ENCODE measurements at regions not wholly inside any gene's neighbourhood (a gene's known extent, or its start where the extent isn't known, plus 50 kb on each side); places are given as distances from the start of the nearest gene placed in this dataset.

GRCh38 chr3:104952146-104952972 lies 414.4 kb upstream of the ALCAM start:
- Histone ChIP-seq H3K27me3 (replicated peaks; ENCODE audit: insufficient read depth, low read length) (no peaks in the 10 kb centered on the region), H3K36me3 (replicated peaks; ENCODE audit: insufficient read depth, low read length) (no peaks in the 10 kb centered on the region), H3K9me2 (replicated peaks; ENCODE audit: insufficient read depth, low read length) (no peaks in the 10 kb centered on the region), H3K4me1 (ENCODE audit: low read length) (no peaks in the 10 kb centered on the region), H2AFZ (ENCODE audit: low read length) (no peak overlapping the region), H3K4me3 (ENCODE audit: low read length) (no peak overlapping the region), H3K27ac (ENCODE audit: low read length) (no peak overlapping the region), H4K20me1 (ENCODE audit: insufficient read depth, low read length) (no peaks in the 10 kb centered on the region), H3K79me2 (ENCODE audit: low read length) (no peaks in the 10 kb centered on the region), H3K9ac (ENCODE audit: low read length) (no peak overlapping the region), H3F3A (ENCODE audit: insufficient read depth, low read length) (no peaks in the 10 kb centered on the region), H3K4me2 (ENCODE audit: low read depth, low read length) (no peak overlapping the region), H3K9me3 (replicated peaks; ENCODE audit: insufficient read depth, low read length) (no peaks in the 10 kb centered on the region)
- DNase-seq = no peak
- TF ChIP-seq CTCF (IDR thresholded peaks at IDR 0.05; ENCODE audit: low read length) = no peak
- no peak for TF ChIP-seq EZH2 (optimal IDR thresholded peaks at IDR 0.05; ENCODE audit: low read depth, low read length)
- no peak for TF ChIP-seq EZH2phosphoT487 (IDR thresholded peaks at IDR 0.05; ENCODE audit: low read length)

GRCh38 chr3:104956620-104957345 lies 409.9 kb upstream of the ALCAM start:
- no peak overlapping the region for H2AFZ ChIP-seq (ENCODE audit: low read length)
- H3K9ac ChIP-seq (ENCODE audit: low read length) = no peak overlapping the region
- no peak for DNase-seq

DNA sequence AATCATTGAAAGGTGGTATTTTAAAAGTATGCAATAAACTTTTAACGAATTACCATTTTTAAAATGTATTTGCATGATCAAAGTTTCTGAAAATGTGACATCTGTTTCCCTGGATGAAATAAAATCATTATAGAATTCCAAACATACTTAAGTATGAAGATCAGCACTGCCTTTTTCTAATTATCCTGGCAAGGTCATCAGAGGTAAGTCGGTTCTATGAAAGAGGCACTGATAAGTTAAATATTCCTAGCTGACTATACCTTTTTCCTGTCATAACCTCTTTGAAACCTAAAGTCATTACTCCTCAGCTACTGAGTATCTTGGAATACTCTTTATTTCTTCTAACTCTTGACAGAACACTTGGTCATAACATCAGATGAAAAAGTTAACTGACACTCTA lies 406.1 kb upstream of the ALCAM start:
- no peak overlapping the region for H3K4me2 ChIP-seq (ENCODE audit: low read depth, low read length)
- no peak overlapping the region for H2AFZ ChIP-seq (ENCODE audit: low read length)
- H3F3A ChIP-seq (ENCODE audit: insufficient read depth, low read length) = no peaks in the 10 kb centered on the region
- H3K36me3 ChIP-seq (replicated peaks; ENCODE audit: insufficient read depth, low read length) = no peaks in the 10 kb centered on the region
- H3K4me1 ChIP-seq (ENCODE audit: low read length) = no peaks in the 10 kb centered on the region
- no peaks in the 10 kb centered on the region for H3K27me3 ChIP-seq (replicated peaks; ENCODE audit: insufficient read depth, low read length)
- H3K9ac ChIP-seq (ENCODE audit: low read length) = no peak overlapping the region
- no peaks in the 10 kb centered on the region for H3K79me2 ChIP-seq (ENCODE audit: low read length)
- H3K9me3 ChIP-seq (replicated peaks; ENCODE audit: insufficient read depth, low read length) = no peaks in the 10 kb centered on the region
- H4K20me1 ChIP-seq (ENCODE audit: insufficient read depth, low read length) = no peaks in the 10 kb centered on the region
- H3K4me3 ChIP-seq (ENCODE audit: low read length) = no peak overlapping the region
- H3K9me2 ChIP-seq (replicated peaks; ENCODE audit: insufficient read depth, low read length) = no peaks in the 10 kb centered on the region
- no peak overlapping the region for H3K27ac ChIP-seq (ENCODE audit: low read length)
- DNase-seq = no peak
- TF ChIP-seq EZH2 (optimal IDR thresholded peaks at IDR 0.05; ENCODE audit: low read depth, low read length) = no peak
- TF ChIP-seq EZH2phosphoT487 (IDR thresholded peaks at IDR 0.05; ENCODE audit: low read length) = no peak
- TF ChIP-seq CTCF (IDR thresholded peaks at IDR 0.05; ENCODE audit: low read length) = no peak

More at GRCh38 chr3:104956620-104957345, 409.9 kb upstream of the ALCAM start:
- Histone ChIP-seq H4K20me1 (ENCODE audit: insufficient read depth, low read length) (no peaks in the 10 kb centered on the region), H3F3A (ENCODE audit: insufficient read depth, low read length) (no peaks in the 10 kb centered on the region), H3K36me3 (replicated peaks; ENCODE audit: insufficient read depth, low read length) (no peaks in the 10 kb centered on the region), H3K4me1 (ENCODE audit: low read length) (no peaks in the 10 kb centered on the region), H3K27ac (ENCODE audit: low read length) (no peak overlapping the region), H3K9me2 (replicated peaks; ENCODE audit: insufficient read depth, low read length) (no peaks in the 10 kb centered on the region), H3K4me2 (ENCODE audit: low read depth, low read length) (no peak overlapping the region), H3K9me3 (replicated peaks; ENCODE audit: insufficient read depth, low read length) (no peaks in the 10 kb centered on the region), H3K27me3 (replicated peaks; ENCODE audit: insufficient read depth, low read length) (no peaks in the 10 kb centered on the region), H3K4me3 (ENCODE audit: low read length) (no peak overlapping the region), H3K79me2 (ENCODE audit: low read length) (no peaks in the 10 kb centered on the region)
- TF ChIP-seq CTCF (IDR thresholded peaks at IDR 0.05; ENCODE audit: low read length) (no peak), EZH2phosphoT487 (IDR thresholded peaks at IDR 0.05; ENCODE audit: low read length) (no peak), EZH2 (optimal IDR thresholded peaks at IDR 0.05; ENCODE audit: low read depth, low read length) (no peak)

All from MM.1S (cell line).